Spleen (tissue), 11 donors: ENCODE measurements at regions not wholly inside any gene's neighbourhood (a gene's known extent, or its start where the extent isn't known, plus 50 kb on each side); places are given as distances from the start of the nearest gene placed in this dataset.

Source experiments
- DNase-seq: peaks from one replicate; pipeline ENCODE4 v3.0.0-alpha.2; 2020
- H3K27ac ChIP-seq, 8 donors: fragments of 200-600 bp; sonication (generic) in 7 of 8; 1 replicate in 4 of 8; 2 replicates in 4 of 8; pipeline versions ENCODE4 v1.5.0 to v1.8.0; 2016 to 2021; ENCODE audit warnings: inconsistent platforms in 4 of 8, mild to moderate bottlenecking in 4 of 8, moderate library complexity in 1 of 8
- H3K27me3 ChIP-seq, 7 donors: fragments of 200-600 bp; sonication (generic) in 6 of 7; replicated peaks in 1 of 7; 1 replicate in 4 of 7; 2 replicates in 3 of 7; pipeline versions ENCODE4 v1.5.0 to v1.8.0; 2016 to 2021; ENCODE audit warnings: inconsistent platforms in 3 of 7, mild to moderate bottlenecking in 1 of 7
- H3K36me3 ChIP-seq, 6 donors: fragments of 200-600 bp; sonication (generic) in 5 of 6; 1 replicate in 4 of 6; 2 replicates in 2 of 6; pipeline versions ENCODE4 v1.5.0 to v1.8.0; 2016 to 2021; ENCODE audit warnings: inconsistent platforms in 2 of 6
- H3K4me1 ChIP-seq, 6 donors: fragments of 200-600 bp; sonication (generic) in 5 of 6; 1 replicate in 3 of 6; 2 replicates in 3 of 6; pipeline versions ENCODE4 v1.5.0 to v1.8.0; 2016 to 2021; ENCODE audit warnings: inconsistent platforms in 3 of 6
- H3K4me3 ChIP-seq, 8 donors: fragments of 200-600 bp; sonication (generic) in 7 of 8; 1 replicate in 4 of 8; 2 replicates in 4 of 8; pipeline versions ENCODE4 v1.5.0 to v1.8.0; 2016 to 2021; ENCODE audit warnings: inconsistent platforms in 4 of 8, mild to moderate bottlenecking in 4 of 8, moderate library complexity in 2 of 8
- H3K9me3 ChIP-seq, 8 donors: fragments of 200-600 bp; sonication (generic) in 7 of 8; 1 replicate in 4 of 8; 2 replicates in 4 of 8; pipeline versions ENCODE4 v1.5.0 to v1.8.0; 2016 to 2021; ENCODE audit warnings: inconsistent platforms in 4 of 8
- CTCF ChIP-seq, 11 experiments: fragments of 200-600 bp in 7 of 11; fragments of 450-650 bp in 4 of 11; sonication (generic) in 4 of 11; IDR thresholded peaks in 8 of 11; conservative IDR thresholded peaks in 3 of 11; 1 replicate in 7 of 11; 2 replicates in 4 of 11; pipeline versions ENCODE4 v1.4.0 to v1.8.0; 2016 to 2021; ENCODE audit warnings: antibody characterized with exemption in 11 of 11, inconsistent platforms in 4 of 11, mild to moderate bottlenecking in 1 of 11
- POLR2A ChIP-seq, 3 donors: fragments of 450-650 bp; IDR thresholded peaks; one replicate each; pipeline ENCODE4 v1.5.1; 2017; ENCODE audit warnings: antibody characterized with exemption in 3 of 3, mild to moderate bottlenecking in 1 of 3
- POLR2AphosphoS5 ChIP-seq, 3 donors: sonication (generic); formaldehyde crosslinking; IDR thresholded peaks; one replicate each; pipeline ENCODE4 v1.5.1; 2017; ENCODE audit warnings: antibody characterized with exemption in 3 of 3
- WGBS, 5 donors: extraction: QIAGEN DNeasy Blood & Tissue Kit in 3 of 5; methylation state at CpG; one replicate each; pipeline versions ENCODE4 v1.1.5 to v1.1.7; 2013 to 2018; 5-methylcytosine and 5-hydroxymethylcytosine counted together
- intact Hi-C: fragments of 100-400 bp; cut with DNase I; formaldehyde crosslinking; loops from one replicate; pipeline ENCODE4 v1.15.0; 2023; ENCODE audit warnings: low total_unique reads
- donor health status: healthy with polysubstance abuse.
- donor health status: DM: no; HTN: no; CAD: no; lungs with moderate emphysema.
- donor health status: DM: no; HTN: no; CAD: no.
- donor health status: Bipolar disorder and iron deficiency.
- donor health status: healthy.
- donor health status: DM: no; HTN: no; CAD: no.
- donor health status: DM: yes; HTN: yes; CAD: no.

GRCh38 chr3:164060923-164061322 lies 1017.4 kb downstream of the SI start:
- Histone ChIP-seq H3K27me3 (no peaks in the 10 kb centered on the region), H3K36me3 (no peaks in the 10 kb centered on the region), H3K4me3 (no peak overlapping the region), H3K27ac (no peak overlapping the region), H3K9me3 (peaks cover 0 to 9% (median 0%) of the 10 kb centered on the region in 8 donors), H3K4me1 (no peaks in the 10 kb centered on the region)
- 86 to 96% (median 89%) methylated on average over 1 of the region's 1 CpG for WGBS, 5 donors
- intact Hi-C loops: no loop called here
- no peak for DNase-seq
- no peak for TF ChIP-seq POLR2A (IDR thresholded peaks at IDR 0.05)
- no peak for TF ChIP-seq POLR2AphosphoS5 (IDR thresholded peaks at IDR 0.05)
- no peak for TF ChIP-seq CTCF (IDR thresholded peaks at IDR 0.05 in 8 of 11, conservative IDR thresholded peaks at IDR 0.05 in 3 of 11)

DNA sequence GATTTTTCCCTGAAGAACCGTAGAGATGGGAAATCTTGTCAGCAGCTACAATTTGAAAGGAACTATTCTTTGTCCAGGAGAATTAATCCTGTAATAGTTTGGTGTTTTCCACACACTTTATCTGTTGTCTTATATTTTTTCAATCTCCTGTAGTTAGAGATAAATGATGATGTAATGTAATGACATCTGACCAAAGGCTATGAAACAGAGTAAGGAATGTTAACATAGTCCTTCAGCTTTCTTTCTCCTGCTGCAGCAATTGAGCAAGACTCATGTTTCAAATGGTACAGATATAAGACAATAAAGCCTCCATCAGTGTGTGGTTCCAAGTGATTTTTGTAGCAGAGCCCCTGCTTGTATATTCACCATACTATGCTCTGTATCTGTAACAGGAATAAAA lies 1028.4 kb downstream of the SI start:
- intact Hi-C loops: no loop called here
- H3K9me3 ChIP-seq: peaks cover 0 to 3% (median 0%) of the 10 kb centered on the region in 8 donors
- WGBS, 5 donors: 77 to 95% (median 87%) methylated on average over 1 of the region's 1 CpG
- H3K36me3 ChIP-seq: no peaks in the 10 kb centered on the region
- no peak overlapping the region for H3K27ac ChIP-seq
- no peaks in the 10 kb centered on the region for H3K27me3 ChIP-seq
- no peak overlapping the region for H3K4me3 ChIP-seq
- no peaks in the 10 kb centered on the region for H3K4me1 ChIP-seq
- TF ChIP-seq POLR2AphosphoS5 (IDR thresholded peaks at IDR 0.05) (no peak), POLR2A (IDR thresholded peaks at IDR 0.05) (no peak), CTCF (IDR thresholded peaks at IDR 0.05 in 8 of 11, conservative IDR thresholded peaks at IDR 0.05 in 3 of 11) (no peak)
- no peak for DNase-seq

DNA sequence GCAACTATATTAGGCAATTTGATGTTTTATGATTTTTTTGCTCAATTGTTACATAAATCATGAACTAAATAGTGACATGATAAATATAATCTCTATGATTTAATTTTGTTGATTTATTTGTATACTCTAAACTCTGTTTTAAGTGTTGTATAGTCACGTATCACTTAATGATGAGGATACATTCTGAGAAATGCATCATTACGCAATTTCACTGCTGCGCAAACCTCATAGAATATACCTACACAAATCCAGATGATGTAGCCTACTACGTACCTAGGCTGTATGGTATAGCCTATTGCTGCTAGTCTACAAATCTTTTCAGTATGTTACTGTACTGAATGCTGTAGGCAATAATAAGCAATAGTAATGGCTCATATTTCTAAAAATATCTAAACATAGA lies 1029.8 kb downstream of the SI start:
- no peak overlapping the region for H3K4me3 ChIP-seq
- H3K27ac ChIP-seq: no peak overlapping the region
- H3K9me3 ChIP-seq: peaks cover 0 to 3% (median 0%) of the 10 kb centered on the region in 8 donors
- WGBS, 5 donors: 85 to 93% (median 92%) methylated on average over 4 of the region's 4 CpGs
- TF ChIP-seq POLR2A (IDR thresholded peaks at IDR 0.05) (no peak), POLR2AphosphoS5 (IDR thresholded peaks at IDR 0.05) (no peak), CTCF (IDR thresholded peaks at IDR 0.05 in 8 of 11, conservative IDR thresholded peaks at IDR 0.05 in 3 of 11) (no peak)
- no peak for DNase-seq
- H3K27me3 ChIP-seq: no peaks in the 10 kb centered on the region
- no peaks in the 10 kb centered on the region for H3K4me1 ChIP-seq
- H3K36me3 ChIP-seq: no peaks in the 10 kb centered on the region
- intact Hi-C loops: no loop called here

- H3K27me3 ChIP-seq: no peaks in the 10 kb centered on the region
- no peak overlapping the region for H3K4me3 ChIP-seq
- H3K4me1 ChIP-seq: no peaks in the 10 kb centered on the region
- H3K9me3 ChIP-seq: no peaks in the 10 kb centered on the region
- no peak overlapping the region for H3K27ac ChIP-seq
- WGBS, 5 donors: 57 to 76% (median 61%) methylated on average over 2 of the region's 2 CpGs
- intact Hi-C loops: no loop called here
- no peak for TF ChIP-seq CTCF (IDR thresholded peaks at IDR 0.05 in 8 of 11, conservative IDR thresholded peaks at IDR 0.05 in 3 of 11)
- no peak for TF ChIP-seq POLR2AphosphoS5 (IDR thresholded peaks at IDR 0.05)
- no peak for TF ChIP-seq POLR2A (IDR thresholded peaks at IDR 0.05)
- no peaks in the 10 kb centered on the region for H3K36me3 ChIP-seq
- no peak for DNase-seq
Observed at GRCh38 chr3:164040991-164041390, 1037.3 kb downstream of the SI start.
